Breast epithelium (tissue), 3 donors: ENCODE measurements at regions not wholly inside any gene's neighbourhood (a gene's known extent, or its start where the extent isn't known, plus 50 kb on each side); places are given as distances from the start of the nearest gene placed in this dataset.

ENCODE experiments used
- POLR2AphosphoS5 ChIP-seq, 3 donors: sonication (generic); formaldehyde crosslinking; IDR thresholded peaks; one replicate each; pipeline ENCODE4 v1.6.1; 2017; ENCODE audit warnings: antibody characterized with exemption in 3 of 3
- TF ChIP-seq, protein P1 (sequence below), 3 donors: fragments of 450-650 bp; IDR thresholded peaks; one replicate each; pipeline ENCODE4 v1.5.1; 2016 to 2017; ENCODE audit warnings: antibody characterized with exemption in 3 of 3, mild to moderate bottlenecking in 3 of 3, moderate library complexity in 3 of 3

DNA sequence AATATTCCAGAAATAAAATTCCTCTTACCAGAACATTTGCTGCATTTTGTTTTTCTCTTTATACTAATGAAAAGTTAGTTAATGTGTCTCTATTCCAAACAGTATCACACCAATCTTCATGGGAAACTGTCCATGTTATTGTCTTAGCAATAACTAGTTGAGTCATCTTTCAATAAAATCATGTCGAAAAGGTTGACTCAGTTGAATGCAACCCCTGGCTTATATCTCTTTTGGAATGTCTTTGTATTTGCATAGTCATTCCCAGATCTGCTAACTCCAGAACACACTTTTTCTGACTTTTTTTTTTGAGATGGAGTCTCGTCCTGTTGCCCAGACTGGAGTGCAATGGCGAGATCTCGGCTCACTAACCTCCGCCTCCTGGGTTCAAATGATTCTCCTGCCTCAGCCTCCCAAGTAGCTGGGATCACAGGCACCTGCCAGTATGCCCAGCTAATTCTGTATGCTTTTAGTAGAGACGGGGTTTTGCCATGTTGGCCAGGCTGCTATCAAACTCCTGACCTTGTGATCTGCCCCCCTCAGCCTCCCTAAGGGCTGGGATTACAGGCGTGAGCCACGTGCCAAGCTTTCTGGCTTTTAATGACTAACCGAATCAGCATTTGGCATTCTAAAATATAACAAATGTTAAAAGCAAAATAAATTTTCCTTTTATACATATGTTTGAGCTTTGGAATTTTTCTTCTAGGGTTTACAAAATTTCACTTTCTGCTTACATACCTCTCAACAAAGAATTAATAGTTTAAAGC lies 133.2 kb upstream of the GULP1 start:
- TF ChIP-seq, protein P1, sequence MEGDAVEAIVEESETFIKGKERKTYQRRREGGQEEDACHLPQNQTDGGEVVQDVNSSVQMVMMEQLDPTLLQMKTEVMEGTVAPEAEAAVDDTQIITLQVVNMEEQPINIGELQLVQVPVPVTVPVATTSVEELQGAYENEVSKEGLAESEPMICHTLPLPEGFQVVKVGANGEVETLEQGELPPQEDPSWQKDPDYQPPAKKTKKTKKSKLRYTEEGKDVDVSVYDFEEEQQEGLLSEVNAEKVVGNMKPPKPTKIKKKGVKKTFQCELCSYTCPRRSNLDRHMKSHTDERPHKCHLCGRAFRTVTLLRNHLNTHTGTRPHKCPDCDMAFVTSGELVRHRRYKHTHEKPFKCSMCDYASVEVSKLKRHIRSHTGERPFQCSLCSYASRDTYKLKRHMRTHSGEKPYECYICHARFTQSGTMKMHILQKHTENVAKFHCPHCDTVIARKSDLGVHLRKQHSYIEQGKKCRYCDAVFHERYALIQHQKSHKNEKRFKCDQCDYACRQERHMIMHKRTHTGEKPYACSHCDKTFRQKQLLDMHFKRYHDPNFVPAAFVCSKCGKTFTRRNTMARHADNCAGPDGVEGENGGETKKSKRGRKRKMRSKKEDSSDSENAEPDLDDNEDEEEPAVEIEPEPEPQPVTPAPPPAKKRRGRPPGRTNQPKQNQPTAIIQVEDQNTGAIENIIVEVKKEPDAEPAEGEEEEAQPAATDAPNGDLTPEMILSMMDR (IDR thresholded peaks at IDR 0.05): no peak
- no peak for TF ChIP-seq POLR2AphosphoS5 (IDR thresholded peaks at IDR 0.05)
